KG1 (cell line): ENCODE measurements at regions not wholly inside any gene's neighbourhood (a gene's known extent, or its start where the extent isn't known, plus 50 kb on each side); places are given as distances from the start of the nearest gene placed in this dataset.

Experiments
- DNase-seq: peaks from one replicate; lab custom pipeline; 2025; lab: John Stamatoyannopoulos, UW

DNA sequence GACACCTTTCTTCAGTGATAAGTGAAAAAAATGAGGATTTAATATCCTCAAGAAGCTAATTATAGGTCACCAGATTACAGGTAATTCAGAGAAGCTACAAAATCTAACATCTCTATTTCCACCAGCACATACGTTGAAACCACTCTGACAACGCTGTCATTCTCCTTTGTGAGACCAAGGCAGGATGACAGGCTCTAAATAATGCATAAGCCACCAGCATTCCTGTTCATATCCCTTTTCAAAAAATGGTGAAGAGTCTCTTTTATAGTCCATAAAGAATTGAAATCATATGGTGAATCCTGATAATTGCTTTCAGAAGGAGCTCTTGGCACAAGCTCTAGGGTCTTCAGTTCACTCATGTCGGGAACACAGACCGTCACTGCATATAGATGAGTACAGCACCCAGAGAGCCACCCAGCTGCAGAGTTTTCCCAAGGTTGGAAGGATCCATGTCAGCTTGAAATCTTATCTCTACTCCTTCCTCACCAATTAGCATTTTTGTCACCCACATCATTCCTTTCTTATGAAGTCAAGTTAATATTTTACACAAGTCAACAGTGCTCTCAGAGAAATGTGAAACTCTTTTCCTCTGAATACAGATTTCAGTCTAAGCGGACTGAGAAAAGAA lies 431.4 kb downstream of the TBC1D4 start:
- no peak for DNase-seq

DNA sequence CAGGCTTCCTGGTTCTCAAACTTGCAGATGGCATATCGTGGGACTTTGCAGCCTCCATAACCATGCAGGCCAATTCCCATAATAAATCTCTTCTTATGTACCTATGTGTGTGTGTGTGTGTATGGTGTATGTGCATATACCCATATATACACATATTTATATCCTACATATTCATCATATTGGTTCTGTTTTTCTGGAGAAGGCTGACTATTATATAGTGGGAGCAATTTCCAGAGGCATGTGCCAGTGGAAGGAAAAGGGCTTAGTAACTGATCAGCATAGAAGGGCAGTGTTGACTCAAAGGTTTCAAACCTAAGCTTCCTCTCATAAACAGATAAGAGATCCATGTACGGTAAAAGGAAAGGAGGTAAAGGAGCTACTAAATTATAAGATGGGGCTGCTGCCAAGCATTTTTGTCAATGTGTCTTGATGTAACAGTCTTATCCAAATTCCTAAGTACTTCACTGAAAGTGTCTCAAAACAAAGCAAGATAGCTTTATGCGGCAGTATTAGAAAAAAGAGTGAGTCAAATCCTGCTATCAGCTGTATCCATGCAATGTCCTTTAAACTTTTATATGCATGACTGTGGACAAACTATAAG lies 432.1 kb downstream of the TBC1D4 start:
- no peak for DNase-seq

DNA sequence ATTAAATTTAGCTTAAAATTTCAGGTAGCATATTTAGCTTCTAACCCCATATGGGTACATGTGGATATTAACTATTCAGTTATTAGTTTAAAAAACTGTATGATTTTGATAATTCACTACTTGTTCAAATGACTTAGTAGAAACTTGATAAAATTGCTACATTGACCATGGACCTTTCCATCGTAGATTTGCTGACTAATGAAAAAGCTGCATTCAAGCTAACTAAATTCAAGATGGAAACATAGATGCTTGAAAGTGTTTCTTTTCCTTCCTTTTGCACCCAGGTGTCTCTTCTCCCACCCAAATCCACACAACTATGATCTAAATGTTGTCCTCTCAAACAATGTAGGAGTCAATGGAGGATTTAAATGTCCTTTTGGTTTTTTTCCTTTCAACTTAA lies 439.2 kb downstream of the TBC1D4 start:
- DNase-seq: no peak

DNA sequence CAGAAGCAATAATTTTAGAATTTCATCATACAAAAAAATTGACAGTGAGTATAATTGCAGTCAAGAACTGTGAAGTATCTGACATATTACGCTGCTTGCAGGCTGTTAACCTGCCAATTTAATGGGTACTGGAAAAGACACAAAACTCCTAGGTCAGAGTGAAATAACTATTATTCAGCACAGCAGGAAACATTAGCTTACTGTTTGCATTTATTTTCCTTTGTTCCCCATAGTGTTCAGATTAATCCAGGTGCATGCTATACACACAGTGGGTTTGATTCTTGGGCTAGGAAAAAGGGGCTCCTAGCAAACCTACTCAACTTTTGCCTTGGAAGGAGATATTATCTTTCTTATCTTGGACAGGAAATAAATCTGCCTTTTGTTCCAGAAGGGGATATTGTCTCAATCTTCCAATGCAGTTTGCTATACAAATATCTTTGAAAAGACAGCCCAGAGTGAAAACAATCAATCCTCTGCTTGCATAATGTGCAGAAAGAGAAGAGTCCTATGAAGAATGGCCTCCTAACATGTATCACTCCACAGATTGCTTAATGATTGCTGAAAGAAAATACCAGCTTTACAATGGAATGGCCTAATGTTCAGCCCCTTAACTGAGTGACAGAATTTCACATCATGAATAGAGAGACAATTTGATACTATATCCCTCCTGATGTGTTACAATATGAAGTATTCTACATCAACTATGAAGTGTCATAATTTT lies 443.4 kb downstream of the TBC1D4 start:
- DNase-seq: no peak

DNA sequence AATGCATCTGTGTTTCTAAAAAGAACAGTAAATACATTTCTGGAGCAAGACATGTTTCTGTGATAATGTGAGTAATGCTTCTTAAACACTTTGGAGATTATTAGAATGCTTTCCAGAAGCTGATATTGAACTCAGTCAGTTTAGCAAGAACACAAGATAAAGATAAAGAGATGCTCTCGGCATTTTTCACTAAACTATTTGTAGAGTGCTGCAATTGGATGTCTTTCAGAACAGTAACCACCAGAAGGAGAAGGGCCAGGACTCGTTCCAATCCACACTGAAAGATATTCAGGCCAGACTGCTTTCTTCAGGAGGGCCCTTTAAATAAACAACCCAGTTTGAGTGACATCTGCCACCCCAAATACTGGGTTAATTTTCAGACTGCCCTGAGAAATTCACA lies 456.0 kb downstream of the TBC1D4 start:
- DNase-seq: no peak

DNA sequence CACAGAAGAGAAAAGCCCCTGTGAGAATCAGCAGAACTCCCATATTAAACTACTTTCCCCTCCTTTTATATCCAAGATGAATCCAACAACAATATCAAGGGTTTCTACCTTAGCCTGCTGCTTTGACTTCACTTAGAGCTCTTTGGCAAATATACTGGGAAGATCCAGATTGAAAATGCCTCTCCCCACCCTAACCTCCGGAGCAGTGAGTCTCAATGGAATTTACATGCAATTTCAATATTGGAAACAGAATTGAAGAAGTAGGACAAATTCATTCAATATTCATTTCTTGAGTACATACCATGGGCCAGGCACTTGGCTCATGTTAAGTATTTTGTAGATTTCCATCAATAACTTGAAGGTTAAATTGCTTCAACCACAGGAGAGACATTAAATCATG lies 457.4 kb downstream of the TBC1D4 start:
- no peak for DNase-seq

DNA sequence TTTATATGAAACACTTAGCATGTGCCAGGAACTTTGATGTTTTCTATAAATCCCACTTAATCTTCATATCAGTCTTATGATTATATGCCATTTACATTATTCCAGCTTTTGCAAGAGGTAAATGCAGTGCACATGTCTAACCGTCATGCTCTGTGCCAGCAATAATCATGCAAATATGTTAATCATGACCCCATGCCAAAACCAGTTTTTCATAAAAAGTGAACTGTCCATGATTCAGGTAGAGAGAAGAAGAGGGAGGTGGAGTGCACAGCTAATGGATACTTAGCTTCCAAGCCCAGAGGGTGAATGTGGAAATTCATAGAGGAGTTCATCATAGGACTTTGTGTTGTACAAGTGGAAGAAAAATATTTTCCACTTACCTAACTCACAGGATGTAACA lies 458.4 kb downstream of the TBC1D4 start:
- DNase-seq: no peak

DNA sequence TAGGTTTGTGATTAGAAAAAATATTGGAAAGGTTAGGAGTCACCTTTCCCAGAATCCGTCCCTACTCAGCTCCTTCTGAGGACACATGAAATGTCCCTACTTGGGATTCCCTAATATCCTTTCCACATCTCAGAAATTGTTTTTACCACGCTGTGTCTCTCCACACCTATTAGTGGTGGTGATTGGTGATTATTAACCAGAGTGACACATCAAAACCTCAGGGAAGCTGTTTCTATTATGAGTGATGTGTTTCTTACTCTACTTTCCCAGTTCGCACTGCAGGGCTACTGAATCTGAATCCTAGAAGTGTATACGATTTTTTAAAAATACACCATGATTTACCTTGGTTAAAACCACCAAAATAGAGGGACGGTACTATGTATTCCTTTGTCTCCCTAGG lies 460.8 kb downstream of the TBC1D4 start:
- no peak for DNase-seq

DNA sequence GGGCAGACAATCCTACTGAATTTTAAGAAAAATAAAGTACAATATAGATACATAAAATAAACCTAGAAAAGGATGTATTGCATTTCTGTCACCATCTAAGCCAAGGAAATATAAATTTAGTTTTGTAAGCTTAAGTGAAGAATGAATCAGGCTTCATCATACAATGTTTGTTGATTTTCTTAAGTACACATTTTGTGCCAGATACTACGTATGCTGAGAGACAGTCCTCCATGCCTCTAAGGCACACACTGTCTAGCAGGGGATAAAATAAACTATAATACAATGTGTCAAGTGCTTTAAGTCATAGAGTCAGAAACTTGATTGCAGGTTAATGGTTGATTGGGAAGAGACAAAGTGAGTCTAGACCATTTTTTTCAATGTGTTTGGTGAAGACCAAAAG lies 465.7 kb downstream of the TBC1D4 start:
- DNase-seq: no peak

DNA sequence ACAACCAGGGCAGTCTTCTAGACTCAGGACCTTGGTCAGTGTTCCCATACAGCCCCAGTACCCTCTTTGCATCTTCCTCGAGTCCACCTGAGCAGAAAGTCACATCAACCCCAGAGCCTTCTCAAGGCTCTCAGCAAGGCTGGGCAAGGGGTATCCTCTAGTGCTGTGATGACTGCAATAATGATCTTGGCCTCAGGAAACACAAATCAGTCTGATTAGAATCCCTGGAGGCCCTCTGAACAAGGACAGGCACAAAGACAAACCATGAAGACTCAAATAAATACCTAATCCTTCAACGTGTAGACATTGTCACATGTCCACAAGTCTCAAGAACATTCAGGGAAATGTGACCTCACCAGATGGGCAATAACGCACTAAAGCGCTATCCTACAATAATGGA lies 468.2 kb downstream of the TBC1D4 start:
- no peak for DNase-seq

DNA sequence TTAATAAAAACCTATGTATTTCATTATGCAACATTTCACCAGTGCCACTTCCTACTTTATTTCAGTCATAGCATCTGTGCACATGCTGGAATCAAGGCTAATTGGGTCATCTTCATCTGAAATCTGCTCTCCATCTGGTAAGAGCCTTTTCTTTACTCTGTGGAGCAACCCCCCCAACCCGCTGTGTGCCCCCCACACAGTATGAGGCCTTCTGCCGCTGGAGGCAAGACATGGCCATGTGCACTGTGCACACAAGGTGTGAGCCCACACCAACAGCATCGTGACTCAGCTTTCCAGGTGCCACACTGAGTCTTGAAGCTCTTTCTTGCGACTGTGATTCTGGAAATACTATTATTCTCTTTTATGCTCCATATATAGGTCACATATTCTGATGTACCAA lies 471.0 kb downstream of the TBC1D4 start:
- no peak for DNase-seq

DNA sequence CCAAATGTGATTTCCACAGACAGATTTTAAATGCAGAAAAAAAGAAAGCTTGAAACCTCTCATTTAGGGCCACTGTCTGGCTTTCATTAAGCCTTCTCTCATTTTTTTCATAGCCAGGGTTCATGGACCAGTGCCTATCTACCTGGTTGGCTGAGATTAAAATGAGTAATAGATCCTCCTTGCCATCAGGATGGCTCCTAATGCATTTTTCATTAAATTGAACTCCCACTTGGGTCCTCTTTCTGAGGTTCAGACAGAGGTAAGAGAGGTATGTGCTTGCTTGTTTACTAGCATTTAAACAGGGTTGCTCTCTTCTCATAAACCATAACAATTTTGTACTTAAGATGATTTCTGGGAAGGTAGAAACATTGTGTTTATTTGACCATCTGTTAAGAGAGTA lies 473.0 kb downstream of the TBC1D4 start:
- no peak for DNase-seq

DNA sequence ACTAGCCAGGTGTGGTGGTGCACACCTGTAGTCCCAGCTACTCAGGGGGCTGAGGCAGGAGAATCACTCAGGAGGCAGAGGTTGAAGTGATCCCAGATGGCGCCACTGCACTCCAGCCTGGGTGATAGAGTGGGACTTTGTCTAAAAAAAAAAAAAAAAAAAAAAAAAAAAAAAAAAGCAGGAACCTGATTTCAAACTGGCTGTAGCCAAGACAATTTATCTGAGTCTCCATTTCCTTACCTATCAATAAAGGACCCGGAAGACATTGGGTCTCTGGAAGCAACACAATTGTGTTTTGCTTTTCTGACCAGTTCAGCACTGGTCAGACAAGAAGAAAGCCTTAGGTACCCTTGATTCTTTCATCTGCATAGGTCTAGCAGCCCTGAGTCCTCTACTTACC lies 491.0 kb downstream of the TBC1D4 start:
- DNase-seq: no peak

DNA sequence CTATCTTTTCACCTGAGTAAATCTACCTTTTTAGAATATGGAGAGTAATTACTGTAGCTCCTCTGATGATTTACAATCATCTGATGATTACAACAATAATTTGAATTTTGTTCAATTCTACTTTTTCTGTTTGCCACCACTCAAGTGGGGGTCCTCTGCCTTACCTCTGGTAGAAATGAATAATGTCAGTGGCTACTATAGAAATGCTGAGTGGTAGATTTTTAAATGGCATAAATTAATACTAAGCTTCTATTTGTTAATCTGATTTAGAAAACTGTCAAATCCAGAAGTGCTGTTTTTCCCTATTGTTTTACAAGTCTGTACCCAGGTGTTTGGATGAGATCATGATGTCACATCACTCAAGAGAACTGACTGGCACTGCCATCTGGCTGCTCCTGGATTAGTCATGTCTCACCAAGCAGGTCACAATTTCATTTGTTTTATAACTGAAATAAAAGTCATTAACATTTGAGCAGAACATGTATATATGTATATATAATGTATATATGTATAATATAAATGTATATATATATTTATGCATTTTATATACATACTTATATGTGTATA lies 494.8 kb downstream of the TBC1D4 start:
- DNase-seq: no peak

DNA sequence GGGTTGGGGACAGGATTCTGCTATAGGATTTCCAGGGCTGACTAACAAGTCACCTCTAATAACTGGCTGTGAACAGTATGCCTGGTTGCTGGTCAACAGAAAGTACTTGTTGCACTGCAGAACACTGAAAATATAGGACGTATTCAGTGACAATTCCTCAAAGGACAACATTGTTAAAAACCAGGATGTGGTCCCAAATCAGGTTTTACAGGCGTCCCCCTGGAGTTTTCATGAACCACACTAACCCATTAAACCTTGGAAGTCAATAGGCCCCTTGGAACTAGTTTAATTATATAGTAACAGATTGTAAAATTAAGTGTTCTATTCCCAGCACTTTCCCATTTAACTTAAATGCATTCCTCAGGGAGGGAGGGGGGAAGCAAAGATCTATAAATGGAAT lies 495.4 kb downstream of the TBC1D4 start:
- DNase-seq: no peak

DNA sequence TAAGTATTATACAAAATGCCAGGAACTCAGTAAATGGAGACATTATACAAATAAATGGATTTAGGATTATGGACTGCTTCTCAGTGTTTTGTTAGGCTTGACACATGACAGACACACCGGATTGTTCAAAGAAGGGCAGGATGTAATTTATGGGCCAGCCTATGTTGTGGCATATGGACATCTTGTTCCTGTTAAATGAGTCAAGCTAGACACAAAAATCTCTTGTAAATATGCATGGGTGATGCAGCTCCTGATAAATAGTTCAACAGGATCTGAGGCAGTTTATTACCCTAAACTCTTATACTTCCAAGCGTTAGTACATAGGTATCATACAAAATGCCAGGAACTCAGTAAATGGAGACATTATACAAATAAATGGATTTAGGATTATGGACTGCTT lies 502.3 kb downstream of the TBC1D4 start:
- DNase-seq: no peak

DNA sequence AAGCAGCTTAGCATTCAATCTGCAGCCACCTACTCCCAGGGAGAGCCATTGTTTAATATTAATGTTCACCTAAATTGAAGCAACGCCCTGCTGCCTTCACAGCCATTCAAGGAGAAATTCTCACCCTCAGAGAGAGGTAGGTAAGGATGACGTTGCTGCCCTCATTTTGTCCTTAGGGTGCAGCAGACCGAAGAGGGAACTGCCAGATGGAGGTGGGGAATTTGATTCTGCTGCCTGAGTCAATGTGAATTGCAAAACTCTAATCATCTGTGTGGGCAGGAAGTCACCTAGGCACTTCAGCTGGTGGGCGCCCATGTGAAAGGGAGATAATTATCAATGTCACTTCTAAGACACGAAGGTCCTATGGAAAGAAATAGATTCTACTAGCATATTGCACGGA lies 503.4 kb downstream of the TBC1D4 start:
- no peak for DNase-seq

DNA sequence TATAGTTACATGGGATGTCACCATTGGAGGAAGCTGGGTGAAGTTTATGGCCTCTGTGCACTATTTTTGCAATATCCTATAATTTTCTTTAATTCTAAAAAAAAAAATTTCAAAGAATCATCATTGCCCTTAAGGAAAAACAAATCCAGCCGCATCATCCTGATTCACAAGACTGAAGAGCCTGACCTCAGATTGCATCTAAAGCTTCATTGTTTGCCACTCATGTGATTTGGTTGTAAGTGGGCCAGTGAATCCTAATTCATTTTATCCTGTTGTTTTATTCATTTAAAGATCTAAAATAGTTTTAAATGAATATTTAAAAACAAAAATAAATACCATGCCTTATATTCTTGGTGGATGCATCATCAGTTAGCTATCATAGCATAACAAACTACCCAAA lies 504.5 kb downstream of the TBC1D4 start:
- DNase-seq: no peak

DNA sequence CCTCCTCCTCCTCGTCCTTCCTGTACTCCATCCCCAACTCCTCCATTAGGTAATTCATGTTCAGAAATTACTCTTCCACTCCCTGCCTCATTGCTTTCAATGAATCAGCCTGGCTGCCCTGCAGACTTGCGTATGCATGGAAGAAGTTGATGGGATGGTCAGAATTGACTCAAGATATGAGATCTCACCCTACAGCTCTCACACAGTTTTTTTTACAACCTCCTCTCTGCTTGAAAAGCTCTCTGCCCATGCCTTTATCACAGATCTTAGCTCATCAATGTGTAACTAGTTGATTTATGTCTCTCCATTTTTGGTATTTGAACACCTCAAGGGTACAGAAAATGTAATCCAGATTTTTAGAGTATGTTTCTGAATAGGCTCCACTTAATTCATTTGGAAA lies 506.9 kb downstream of the TBC1D4 start:
- no peak for DNase-seq

DNA sequence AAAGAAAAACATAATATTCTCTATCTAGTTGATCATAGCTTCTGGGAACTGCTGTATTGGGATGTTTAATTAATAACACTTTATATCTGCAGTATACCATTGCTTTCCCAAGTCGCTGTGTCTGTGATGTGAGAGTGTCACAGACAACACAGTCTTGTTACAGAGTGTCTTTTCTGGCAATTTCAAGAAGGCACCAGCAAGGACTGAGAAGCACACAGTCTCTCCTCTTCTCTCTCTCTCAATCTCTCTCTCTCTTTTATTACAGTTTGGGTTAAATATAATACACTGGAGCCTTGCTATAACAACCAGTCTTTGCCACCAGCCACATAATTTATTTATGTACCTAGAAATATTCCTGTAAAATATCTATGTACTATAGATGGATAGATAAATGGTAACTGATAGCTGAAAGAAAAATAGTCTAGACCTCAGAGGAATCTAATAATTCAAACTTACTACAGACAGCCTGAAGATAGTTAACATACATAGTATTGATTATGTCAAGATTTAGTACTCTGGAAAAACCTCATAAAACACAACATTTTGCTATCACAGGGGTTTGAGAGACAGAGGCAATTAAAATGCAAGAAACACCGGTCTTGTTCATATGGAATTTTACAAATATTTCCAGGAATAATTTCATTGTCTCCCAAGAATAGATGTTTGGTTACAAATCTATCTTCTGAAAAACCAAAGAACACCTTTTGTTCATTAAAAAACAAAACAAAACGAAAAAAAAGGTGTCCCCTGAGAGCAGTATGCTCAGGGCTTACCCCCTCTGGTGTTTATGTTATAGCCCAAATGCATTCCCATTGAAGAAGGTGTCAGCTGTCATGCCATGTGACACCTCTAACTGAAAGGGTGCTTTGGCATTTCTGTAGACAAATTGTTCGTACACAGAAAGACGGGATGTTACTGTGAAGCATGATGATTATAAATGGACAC lies 507.8 kb downstream of the TBC1D4 start:
- no peak for DNase-seq

DNA sequence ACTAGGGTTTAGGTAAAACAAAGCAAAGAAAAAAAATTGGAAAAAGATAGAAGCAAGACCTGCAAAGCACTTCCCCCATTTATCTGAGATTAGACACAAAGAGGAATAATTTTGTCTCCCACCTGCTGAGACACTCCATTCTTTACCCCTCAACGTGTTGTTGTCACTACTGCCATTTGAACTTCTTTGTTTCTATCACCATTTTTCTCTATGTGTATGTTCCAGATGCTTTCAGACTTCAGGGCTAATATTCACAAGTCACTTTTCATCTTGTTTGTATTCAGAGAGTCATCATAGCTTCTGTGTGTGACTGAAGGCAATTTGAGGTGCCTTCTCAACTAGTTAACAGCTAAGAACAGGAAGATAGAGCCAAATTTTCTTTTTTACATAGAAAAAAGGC lies 512.5 kb downstream of the TBC1D4 start:
- no peak for DNase-seq

DNA sequence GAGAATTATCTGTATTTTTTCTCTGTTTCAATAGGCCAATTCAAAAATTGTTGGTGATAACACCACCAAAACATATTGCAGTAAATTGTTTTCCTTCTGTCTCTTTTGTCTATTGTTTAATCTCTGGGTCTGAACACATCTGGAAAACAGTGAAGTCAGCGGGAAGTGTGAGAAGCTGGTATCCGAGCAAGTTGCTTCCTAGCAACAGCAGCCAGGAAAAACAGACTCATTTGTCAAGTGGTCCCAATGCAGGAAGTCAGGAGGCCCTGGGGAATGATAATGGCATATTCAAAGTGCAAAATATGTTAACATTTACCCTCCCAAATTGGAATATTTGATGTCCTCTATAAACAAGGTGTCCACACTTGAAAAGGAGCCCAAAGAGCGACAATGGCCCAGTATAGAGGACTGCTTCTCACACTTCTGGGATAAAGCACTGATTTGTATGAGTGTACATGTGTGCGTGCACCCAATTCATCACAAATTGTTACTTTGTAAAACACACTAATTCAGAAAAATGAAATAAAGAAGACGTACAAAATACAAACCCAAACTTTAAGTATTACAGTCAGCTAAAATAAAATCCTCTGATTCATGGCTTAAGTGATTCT lies 515.0 kb downstream of the TBC1D4 start:
- no peak for DNase-seq
